ENCODE measurements at regions not wholly inside any gene's neighbourhood (a gene's known extent, or its start where the extent isn't known, plus 50 kb on each side); places are given as distances from the start of the nearest gene placed in this dataset.

- TF ChIP-seq POLR2A (IDR thresholded peaks at IDR 0.05) (no peak), CTCF (IDR thresholded peaks at IDR 0.05) (no peak)
Measured at GRCh38 chr7:32335107-32335506, 155.1 kb downstream of the LSM5 start.

All from lower leg skin (tissue), 3 donors.